Thyroid gland (tissue), 4 donors: ENCODE measurements at regions not wholly inside any gene's neighbourhood (a gene's known extent, or its start where the extent isn't known, plus 50 kb on each side); places are given as distances from the start of the nearest gene placed in this dataset.

ENCODE experiments used
- DNase-seq, 2 donors: peaks; one replicate each; pipeline ENCODE4 v3.0.0-alpha.2; 2019
- H3K27ac ChIP-seq, 3 donors: fragments of 200-600 bp; sonication (generic); 1 replicate in 2 of 3; 2 replicates in 1 of 3; pipeline ENCODE4 v1.5.1; 2016 to 2019; ENCODE audit warnings: mild to moderate bottlenecking in 1 of 3, moderate library complexity in 1 of 3
- H3K27me3 ChIP-seq: fragments of 200-600 bp; sonication (generic); one replicate; pipeline ENCODE4 v1.5.1; 2019
- H3K36me3 ChIP-seq, 2 donors: fragments of 200-600 bp; sonication (generic); one replicate each; pipeline ENCODE4 v1.5.1; 2016 to 2019
- H3K4me1 ChIP-seq, 2 donors: fragments of 200-600 bp; sonication (generic); one replicate each; pipeline ENCODE4 v1.5.1; 2017 to 2019
- H3K4me3 ChIP-seq, 3 donors: fragments of 200-600 bp; sonication (generic); replicated peaks in 1 of 3; 1 replicate in 2 of 3; 2 replicates in 1 of 3; pipeline ENCODE4 v1.5.1; 2016; ENCODE audit warnings: mild to moderate bottlenecking in 1 of 3
- H3K9me3 ChIP-seq: fragments of 200-600 bp; sonication (generic); one replicate; pipeline ENCODE4 v1.5.1; 2017
- CTCF ChIP-seq, 6 experiments: fragments of 200-600 bp in 3 of 6; fragments of 450-650 bp in 3 of 6; sonication (generic) in 3 of 6; IDR thresholded peaks; one replicate each; pipeline ENCODE4 v1.5.1; 2016 to 2019; ENCODE audit warnings: antibody characterized with exemption in 6 of 6, mild to moderate bottlenecking in 2 of 6, inconsistent platforms in 1 of 6, moderate library complexity in 1 of 6
- POLR2A ChIP-seq, 2 donors: fragments of 450-650 bp; IDR thresholded peaks; one replicate each; pipeline ENCODE4 v1.6.1; 2017; ENCODE audit warnings: antibody characterized with exemption in 2 of 2, mild to moderate bottlenecking in 2 of 2, moderate library complexity in 1 of 2
- WGBS, 2 donors: methylation state at CpG; one replicate each; pipeline ENCODE4 v1.1.5; 2017; 5-methylcytosine and 5-hydroxymethylcytosine counted together
- intact Hi-C: fragments of 100-400 bp; cut with DNase I; formaldehyde crosslinking; loops from one replicate; pipeline ENCODE4 v1.15.1; 2023

- TF ChIP-seq CTCF (IDR thresholded peaks at IDR 0.05) (no peak), POLR2A (IDR thresholded peaks at IDR 0.05) (no peak)
- 33 to 95% methylated on average over 1 of the region's 1 CpG for WGBS, 2 donors
Measured at GRCh38 chr12:119266963-119267362, 67.6 kb upstream of the CCDC60 start.

GRCh38 chr12:119274636-119275065 lies 59.9 kb upstream of the CCDC60 start:
- Histone ChIP-seq H3K4me1 (no peaks in the 10 kb centered on the region), H3K27me3 (no peaks in the 10 kb centered on the region), H3K27ac (no peak overlapping the region), H3K4me3 (no peak overlapping the region), H3K36me3 (no peaks in the 10 kb centered on the region), H3K9me3 (no peaks in the 10 kb centered on the region)
- TF ChIP-seq CTCF (IDR thresholded peaks at IDR 0.05) (no peak), POLR2A (IDR thresholded peaks at IDR 0.05) (no peak)
- DNase-seq: no peak
- intact Hi-C loops: no loop called here
- WGBS, 2 donors: 67 to 70% methylated on average over 9 of the region's 9 CpGs

More at GRCh38 chr12:119266963-119267362, 67.6 kb upstream of the CCDC60 start:
- Histone ChIP-seq H3K4me3 (no peak overlapping the region), H3K27me3 (no peaks in the 10 kb centered on the region), H3K4me1 (no peaks in the 10 kb centered on the region), H3K36me3 (no peaks in the 10 kb centered on the region), H3K9me3 (no peaks in the 10 kb centered on the region), H3K27ac (no peak overlapping the region)
- no peak for DNase-seq
- intact Hi-C loops: no loop called here

- WGBS, 2 donors: 66 to 68% methylated on average over 2 of the region's 2 CpGs
- no peak for DNase-seq
- Histone ChIP-seq H3K4me3 (no peak overlapping the region), H3K4me1 (no peaks in the 10 kb centered on the region), H3K27me3 (no peaks in the 10 kb centered on the region), H3K36me3 (no peaks in the 10 kb centered on the region), H3K27ac (no peak overlapping the region), H3K9me3 (no peaks in the 10 kb centered on the region)
- intact Hi-C loops: no loop called here
- TF ChIP-seq CTCF (IDR thresholded peaks at IDR 0.05): no peak
- no peak for TF ChIP-seq POLR2A (IDR thresholded peaks at IDR 0.05)
Measured at GRCh38 chr12:119283310-119283709, 51.2 kb upstream of the CCDC60 start.
